ENCODE measurements at regions not wholly inside any gene's neighbourhood (a gene's known extent, or its start where the extent isn't known, plus 50 kb on each side); places are given as distances from the start of the nearest gene placed in this dataset.
A peak's percentile ranks its signal among the peaks of the same experiment; 100 is the strongest.

DNA sequence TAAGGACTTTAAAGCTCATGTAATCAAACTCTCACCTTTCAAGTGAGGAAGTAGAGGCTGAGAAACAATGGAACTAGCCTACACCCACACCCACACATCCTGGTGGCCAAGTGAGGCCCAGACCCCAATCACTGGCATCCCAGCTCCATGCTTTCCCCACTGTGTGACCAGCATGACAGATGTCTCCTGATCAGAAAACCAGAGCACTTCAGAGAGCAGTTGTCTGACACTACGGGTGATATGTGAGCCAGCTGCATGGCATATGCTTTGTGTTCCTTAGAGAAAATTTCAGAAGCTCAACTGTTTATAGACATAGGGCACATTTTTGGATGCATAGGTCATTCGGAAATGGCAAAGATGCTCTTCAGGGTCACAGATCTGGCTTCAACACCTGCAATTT is 315.2 kb downstream of the NDFIP2 start:
- TF ChIP-seq, protein P1, sequence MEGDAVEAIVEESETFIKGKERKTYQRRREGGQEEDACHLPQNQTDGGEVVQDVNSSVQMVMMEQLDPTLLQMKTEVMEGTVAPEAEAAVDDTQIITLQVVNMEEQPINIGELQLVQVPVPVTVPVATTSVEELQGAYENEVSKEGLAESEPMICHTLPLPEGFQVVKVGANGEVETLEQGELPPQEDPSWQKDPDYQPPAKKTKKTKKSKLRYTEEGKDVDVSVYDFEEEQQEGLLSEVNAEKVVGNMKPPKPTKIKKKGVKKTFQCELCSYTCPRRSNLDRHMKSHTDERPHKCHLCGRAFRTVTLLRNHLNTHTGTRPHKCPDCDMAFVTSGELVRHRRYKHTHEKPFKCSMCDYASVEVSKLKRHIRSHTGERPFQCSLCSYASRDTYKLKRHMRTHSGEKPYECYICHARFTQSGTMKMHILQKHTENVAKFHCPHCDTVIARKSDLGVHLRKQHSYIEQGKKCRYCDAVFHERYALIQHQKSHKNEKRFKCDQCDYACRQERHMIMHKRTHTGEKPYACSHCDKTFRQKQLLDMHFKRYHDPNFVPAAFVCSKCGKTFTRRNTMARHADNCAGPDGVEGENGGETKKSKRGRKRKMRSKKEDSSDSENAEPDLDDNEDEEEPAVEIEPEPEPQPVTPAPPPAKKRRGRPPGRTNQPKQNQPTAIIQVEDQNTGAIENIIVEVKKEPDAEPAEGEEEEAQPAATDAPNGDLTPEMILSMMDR (IDR thresholded peaks at IDR 0.05; ENCODE audit: unreplicated experiment in 3 of 3), result no peak
- H3K36me3 Mint-ChIP-seq (ENCODE audit: low read depth), result no peaks in the 10 kb centered on the region
- peak overlapping the region in 2 of 3 experiments; percentile 28 to 56 for H3K27ac Mint-ChIP-seq
- H3K4me1 Mint-ChIP-seq, result peaks cover 77% of the 10 kb centered on the region
- no peak overlapping the region for H3K4me3 Mint-ChIP-seq
- no peaks in the 10 kb centered on the region for H3K27me3 Mint-ChIP-seq (ENCODE audit: low read depth)
- H3K9me3 Mint-ChIP-seq, result peaks cover 5% of the 10 kb centered on the region

DNA sequence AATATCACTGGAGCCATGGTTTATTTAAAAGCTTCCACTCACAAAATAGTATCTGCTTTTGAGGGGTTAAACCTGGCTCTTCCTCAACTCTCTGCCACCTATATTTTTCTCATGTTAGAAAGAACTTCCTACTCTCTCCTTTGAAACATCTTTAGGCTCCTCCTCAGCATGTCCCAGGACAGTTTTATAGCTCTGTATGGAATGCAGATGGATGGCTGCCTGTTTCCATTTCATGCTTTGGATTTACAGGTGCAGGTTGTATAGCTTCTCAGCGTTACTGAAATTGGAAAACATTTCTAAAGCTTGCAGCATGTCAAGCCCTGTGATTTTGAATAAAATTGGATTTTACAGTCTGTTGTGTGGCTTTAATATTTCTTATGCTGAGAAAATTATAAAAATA is 314.0 kb downstream of the NDFIP2 start:
- Mint-ChIP-seq H3K27ac (no peak overlapping the region), H3K4me3 (no peak overlapping the region), H3K27me3 (ENCODE audit: low read depth) (no peaks in the 10 kb centered on the region), H3K9me3 (peaks cover 11% of the 10 kb centered on the region), H3K4me1 (peaks cover 65% of the 10 kb centered on the region), H3K36me3 (ENCODE audit: low read depth) (peaks cover 6% of the 10 kb centered on the region)
- TF ChIP-seq, protein P1 (IDR thresholded peaks at IDR 0.05; ENCODE audit: unreplicated experiment in 3 of 3), result no peak

DNA sequence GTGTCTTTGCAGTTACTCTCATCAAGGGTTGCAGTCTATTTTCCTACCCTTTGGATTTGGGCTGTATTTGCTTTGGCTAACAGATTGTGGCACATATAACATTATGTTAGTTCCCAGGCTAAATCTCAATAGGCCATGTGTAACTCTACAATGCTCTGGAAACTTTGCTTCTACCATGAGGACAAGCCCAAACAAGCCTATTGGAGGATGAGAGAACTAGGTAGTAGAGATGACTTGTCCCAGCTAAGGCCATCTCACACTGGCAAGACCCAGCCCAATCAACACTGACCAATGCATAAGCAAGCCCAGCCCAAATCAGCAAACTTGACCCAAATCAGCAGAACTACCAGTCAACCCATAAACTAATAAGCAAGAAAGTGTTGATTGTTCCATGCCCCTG is 311.8 kb downstream of the NDFIP2 start:
- Mint-ChIP-seq H3K27me3 (ENCODE audit: low read depth) (no peaks in the 10 kb centered on the region), H3K4me1 (peaks cover 53% of the 10 kb centered on the region), H3K27ac (no peak overlapping the region), H3K36me3 (ENCODE audit: low read depth) (peaks cover 14% of the 10 kb centered on the region), H3K9me3 (peaks cover 22% of the 10 kb centered on the region), H3K4me3 (no peak overlapping the region)
- TF ChIP-seq, protein P1 (IDR thresholded peaks at IDR 0.05; ENCODE audit: unreplicated experiment in 3 of 3), result no peak

DNA sequence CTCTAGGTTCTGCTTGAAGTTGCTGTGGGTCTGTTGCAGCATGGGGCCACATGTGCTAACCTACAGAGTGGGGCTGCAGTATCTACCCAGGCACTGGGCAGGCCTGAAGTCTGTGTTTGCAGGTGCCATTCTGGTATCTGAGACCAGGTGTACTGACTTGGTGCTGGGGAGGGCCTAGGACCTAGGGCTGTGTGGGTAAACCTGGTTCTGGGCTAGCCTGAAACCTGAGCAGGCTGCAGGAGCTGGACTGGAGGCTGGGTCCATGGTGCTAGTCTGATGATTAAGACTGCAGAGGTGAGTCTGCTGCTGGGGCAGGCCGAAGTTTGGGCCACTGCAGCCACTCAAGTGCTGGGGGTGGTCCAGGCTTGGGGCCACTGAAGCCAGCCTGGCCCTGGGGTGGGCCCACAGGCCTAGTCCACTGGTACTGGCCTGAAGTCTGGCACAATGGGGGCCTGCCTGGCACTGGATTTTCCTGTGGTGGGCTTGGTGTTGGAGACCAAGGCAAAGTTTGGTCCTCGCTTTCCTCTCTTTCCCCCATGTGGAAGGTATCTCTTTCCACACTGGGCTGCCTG is 310.6 kb downstream of the NDFIP2 start:
- peaks cover 14% of the 10 kb centered on the region for H3K36me3 Mint-ChIP-seq (ENCODE audit: low read depth)
- peak overlapping the region in 2 of 3 experiments; percentile 12 to 17 for H3K27ac Mint-ChIP-seq
- H3K4me1 Mint-ChIP-seq, result peaks cover 48% of the 10 kb centered on the region
- H3K27me3 Mint-ChIP-seq (ENCODE audit: low read depth), result no peaks in the 10 kb centered on the region
- TF ChIP-seq, protein P1 (IDR thresholded peaks at IDR 0.05; ENCODE audit: unreplicated experiment in 3 of 3), result no peak
- H3K9me3 Mint-ChIP-seq, result peaks cover 26% of the 10 kb centered on the region
- no peak overlapping the region for H3K4me3 Mint-ChIP-seq

DNA sequence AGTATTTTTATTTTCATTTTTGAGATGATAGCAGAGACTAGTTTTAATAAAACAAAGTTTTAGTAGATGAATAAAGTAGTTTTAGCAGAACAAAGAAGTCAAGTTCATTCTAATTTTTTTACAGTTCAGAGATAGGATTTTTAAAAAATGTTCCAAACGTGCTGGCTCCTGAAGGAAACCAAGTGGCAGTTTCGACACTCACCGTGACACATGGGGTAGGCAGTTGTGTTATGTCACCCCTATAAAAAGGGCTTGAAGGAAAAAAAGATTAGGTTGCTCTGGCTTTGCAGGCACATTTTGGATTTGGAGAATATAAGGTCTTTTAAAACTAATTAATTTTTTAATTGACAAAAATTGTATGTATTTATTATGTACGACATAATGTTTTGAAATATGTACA is 305.2 kb downstream of the NDFIP2 start:
- Mint-ChIP-seq H3K36me3 (ENCODE audit: low read depth) (peaks cover 14% of the 10 kb centered on the region), H3K4me1 (peaks cover 33% of the 10 kb centered on the region), H3K27me3 (ENCODE audit: low read depth) (no peaks in the 10 kb centered on the region), H3K9me3 (peaks cover 24% of the 10 kb centered on the region), H3K27ac (no peak overlapping the region), H3K4me3 (no peak overlapping the region)
- TF ChIP-seq, protein P1 (IDR thresholded peaks at IDR 0.05; ENCODE audit: unreplicated experiment in 3 of 3), result no peak

DNA sequence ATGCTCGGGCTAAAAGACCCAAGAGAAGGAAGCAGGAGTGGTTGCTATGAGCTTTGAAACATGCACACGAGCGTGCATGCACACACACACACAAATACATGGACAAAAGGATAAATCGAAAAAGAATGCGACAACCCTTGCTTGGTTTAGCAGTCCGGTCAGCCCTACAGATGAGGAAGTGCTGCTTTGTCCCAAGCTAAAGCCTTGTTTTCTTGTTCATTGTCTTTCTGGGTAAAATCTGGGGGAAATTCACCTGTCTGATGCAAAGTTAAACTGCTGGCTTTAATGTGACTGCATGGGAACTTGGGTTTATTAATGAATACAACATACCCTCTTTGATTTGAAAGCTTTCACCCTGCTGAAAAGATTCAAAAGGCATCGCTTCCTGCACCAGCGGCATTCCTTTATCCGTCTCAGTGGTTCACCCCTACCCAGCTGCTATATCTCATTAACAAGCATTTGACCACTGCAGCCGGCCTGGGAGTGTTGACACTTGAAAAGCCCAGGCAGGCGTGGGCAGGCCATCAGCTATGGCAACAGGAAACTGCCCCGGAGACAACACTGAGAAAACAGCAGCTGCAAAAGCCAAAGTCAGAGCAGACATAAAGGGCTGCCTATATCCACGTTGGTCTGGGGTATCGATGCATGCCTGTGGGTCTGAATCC is 301.7 kb downstream of the NDFIP2 start:
- H3K4me3 Mint-ChIP-seq, result peak overlapping the region; percentile 42 to 57 (median 49)
- H3K9me3 Mint-ChIP-seq, result peaks cover 7% of the 10 kb centered on the region
- no peaks in the 10 kb centered on the region for H3K27me3 Mint-ChIP-seq (ENCODE audit: low read depth)
- peaks cover 47% of the 10 kb centered on the region for H3K4me1 Mint-ChIP-seq
- H3K36me3 Mint-ChIP-seq (ENCODE audit: low read depth), result no peaks in the 10 kb centered on the region
- TF ChIP-seq, protein P1 (IDR thresholded peaks at IDR 0.05; ENCODE audit: unreplicated experiment in 3 of 3), result no peak
- H3K27ac Mint-ChIP-seq, result peak overlapping the region; percentile 93 to 96 (median 95)

Data from nephron (organoid).